Mammary epithelial cell (primary cell): ENCODE measurements at regions not wholly inside any gene's neighbourhood (a gene's known extent, or its start where the extent isn't known, plus 50 kb on each side); places are given as distances from the start of the nearest gene placed in this dataset.
"Not testable (repeated sequence)": the region's sequence is repeated elsewhere in the genome, so short reads cannot be mapped to it uniquely, and the experiment has no call there.

ENCODE experiments used
- CTCF ChIP-seq, 2 donors: IDR thresholded peaks in 1 of 2; conservative IDR thresholded peaks in 1 of 2; 2 replicates each; pipeline ENCODE4 v1.5.1; 2011 to 2012; ENCODE audit warnings: inconsistent platforms in 2 of 2, low read length in 2 of 2, mild to moderate bottlenecking in 2 of 2, control low read depth in 1 of 2, low read depth in 1 of 2; ENCODE audit not compliant: insufficient read depth in 1 of 2; ENCODE audit errors: extremely low read depth in 1 of 2
- EZH2 ChIP-seq: IDR thresholded peaks from 2 replicates; pipeline ENCODE4 v1.6.1; 2012; ENCODE audit warnings: low read length, inconsistent platforms, borderline replicate concordance

GRCh38 chr9:138237099-138237498, 359.5 kb downstream of the CACNA1B start:
- not testable (repeated sequence) for TF ChIP-seq CTCF (conservative IDR thresholded peaks at IDR 0.05 in 1 of 2, IDR thresholded peaks at IDR 0.05 in 1 of 2; ENCODE audit: extremely low read depth in 1 of 2, insufficient read depth in 1 of 2, low read depth in 1 of 2, low read length in 2 of 2); EZH2
